HG03175 (cell line): ENCODE measurements at regions not wholly inside any gene's neighbourhood (a gene's known extent, or its start where the extent isn't known, plus 50 kb on each side); places are given as distances from the start of the nearest gene placed in this dataset.

Experiments used
- ATAC-seq: cut with Tn5 transposase; IDR thresholded peaks from one replicate; pipeline ENCODE4 v1.9.1; 2021; ENCODE audit warnings: mild to moderate bottlenecking, moderate library complexity; ENCODE audit not compliant: unreplicated experiment

GRCh38 chr7:85529201-85529600, 342.3 kb upstream of the SEMA3D start:
- ATAC-seq: no peak

GRCh38 chr7:85528581-85528980, 341.7 kb upstream of the SEMA3D start:
- ATAC-seq: no peak

- ATAC-seq: no peak
Observed at GRCh38 chr7:85525676-85526075, 338.8 kb upstream of the SEMA3D start.

GRCh38 chr7:85522070-85522469, 335.2 kb upstream of the SEMA3D start:
- no peak for ATAC-seq

- no peak for ATAC-seq
Observed at GRCh38 chr7:85521108-85521694, 334.3 kb upstream of the SEMA3D start.

- no peak for ATAC-seq
Observed at GRCh38 chr7:85520175-85520574, 333.3 kb upstream of the SEMA3D start.

- ATAC-seq: no peak
Observed at GRCh38 chr7:85516675-85517074, 329.8 kb upstream of the SEMA3D start.

GRCh38 chr7:85512790-85513189, 325.9 kb upstream of the SEMA3D start:
- no peak for ATAC-seq

GRCh38 chr7:85510287-85510686, 323.4 kb upstream of the SEMA3D start:
- no peak for ATAC-seq

GRCh38 chr7:85509476-85509875, 322.6 kb upstream of the SEMA3D start:
- ATAC-seq: no peak

GRCh38 chr7:85508642-85509410, 322.0 kb upstream of the SEMA3D start:
- ATAC-seq: no peak

GRCh38 chr7:85498031-85498430, 311.2 kb upstream of the SEMA3D start:
- no peak for ATAC-seq

GRCh38 chr7:85489498-85489897, 302.6 kb upstream of the SEMA3D start:
- ATAC-seq: no peak

- ATAC-seq: no peak
Observed at GRCh38 chr7:85488406-85488805, 301.6 kb upstream of the SEMA3D start.

- no peak for ATAC-seq
Observed at GRCh38 chr7:85483177-85483576, 296.3 kb upstream of the SEMA3D start.

GRCh38 chr7:85480666-85481065, 293.8 kb upstream of the SEMA3D start:
- no peak for ATAC-seq

- no peak for ATAC-seq
Observed at GRCh38 chr7:85479918-85480643, 293.2 kb upstream of the SEMA3D start.

GRCh38 chr7:85478530-85478929, 291.7 kb upstream of the SEMA3D start:
- no peak for ATAC-seq

- ATAC-seq: no peak
Observed at GRCh38 chr7:85475476-85475875, 288.6 kb upstream of the SEMA3D start.

- ATAC-seq: no peak
Observed at GRCh38 chr7:85475071-85475470, 288.2 kb upstream of the SEMA3D start.

- no peak for ATAC-seq
Observed at GRCh38 chr7:85474234-85474633, 287.4 kb upstream of the SEMA3D start.

- ATAC-seq: no peak
Observed at GRCh38 chr7:85471740-85472139, 284.9 kb upstream of the SEMA3D start.
